HG02852 (cell line): ENCODE measurements at regions not wholly inside any gene's neighbourhood (a gene's known extent, or its start where the extent isn't known, plus 50 kb on each side); places are given as distances from the start of the nearest gene placed in this dataset.
"Not testable (repeated sequence)": the region's sequence is repeated elsewhere in the genome, so short reads cannot be mapped to it uniquely, and the experiment has no call there.

Experiments used
- ATAC-seq: cut with Tn5 transposase; IDR thresholded peaks from one replicate; pipeline ENCODE4 v1.9.1; 2021; ENCODE audit warnings: mild to moderate bottlenecking, moderate library complexity; ENCODE audit not compliant: unreplicated experiment

GRCh38 chr6:150764334-150765066 is 101.0 kb upstream of the MTHFD1L start:
- ATAC-seq: no peak

GRCh38 chr6:150765067-150765764 is 100.3 kb upstream of the MTHFD1L start:
- ATAC-seq: peak; percentile 95

DNA sequence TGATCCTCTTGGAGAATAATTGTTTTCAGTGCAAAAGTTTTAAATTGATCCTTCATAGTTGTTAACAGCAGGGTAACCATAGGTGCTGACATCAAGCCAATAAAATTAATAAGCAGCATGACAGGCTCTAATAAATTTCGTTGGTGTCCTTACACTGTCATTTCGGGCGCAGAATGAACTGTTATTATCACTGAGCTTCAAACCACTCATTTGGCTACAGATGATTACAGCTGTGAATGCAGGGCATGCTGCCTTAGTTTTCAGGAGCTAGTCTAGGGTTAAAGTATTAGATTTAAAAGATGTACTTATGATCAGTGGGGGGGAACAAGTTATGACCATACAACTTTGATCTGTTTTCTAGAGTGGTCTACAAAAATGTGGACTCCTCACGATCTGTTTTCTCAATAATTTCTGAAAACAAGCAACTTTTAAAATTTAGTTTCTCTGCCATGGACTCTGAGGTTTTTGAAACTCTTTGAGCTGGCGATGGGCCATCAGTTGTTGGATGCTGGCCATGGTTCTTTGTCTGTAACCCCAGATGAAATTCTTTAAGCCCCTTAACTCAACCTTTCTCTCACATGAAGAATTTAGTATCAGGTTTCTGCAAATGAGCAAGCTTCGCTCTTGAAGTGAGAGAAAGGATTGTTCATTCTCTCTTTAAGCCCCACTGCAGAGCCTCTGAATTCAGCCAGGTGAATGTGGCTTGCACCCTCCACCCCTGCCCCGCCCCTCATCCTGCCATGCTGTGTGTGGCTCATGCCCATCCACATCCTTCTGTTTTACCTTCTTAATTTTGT is 99.1 kb upstream of the MTHFD1L start:
- ATAC-seq: no peak

- ATAC-seq: no peak
Observed at GRCh38 chr6:150767161-150767560, 98.3 kb upstream of the MTHFD1L start.

- ATAC-seq: no peak
Observed at GRCh38 chr6:150767571-150768018, 97.9 kb upstream of the MTHFD1L start.

GRCh38 chr6:150770637-150771036 is 94.9 kb upstream of the MTHFD1L start:
- no peak for ATAC-seq

- no peak for ATAC-seq
Observed at GRCh38 chr6:150773969-150774368, 91.5 kb upstream of the MTHFD1L start.

GRCh38 chr6:150775415-150776203 is 89.9 kb upstream of the MTHFD1L start:
- no peak for ATAC-seq

DNA sequence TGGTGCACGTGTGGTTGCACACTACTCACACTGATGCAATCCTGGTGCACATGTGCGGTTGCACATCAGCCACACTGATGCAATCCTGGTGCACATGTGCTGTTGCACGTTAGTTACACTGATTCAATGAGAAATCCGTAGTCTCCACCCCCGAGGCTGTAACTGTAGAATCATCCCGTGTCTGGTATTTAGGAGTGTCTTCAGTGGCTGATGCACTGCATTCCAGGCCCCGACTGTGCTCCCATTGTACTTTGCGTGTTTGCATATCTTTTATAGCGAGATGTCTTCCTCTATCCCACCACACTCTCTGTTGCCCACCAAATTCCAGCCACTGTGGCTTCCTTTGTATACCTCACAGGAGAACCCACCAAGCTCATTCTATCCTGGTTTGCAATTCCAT is 87.8 kb upstream of the MTHFD1L start:
- no peak for ATAC-seq

DNA sequence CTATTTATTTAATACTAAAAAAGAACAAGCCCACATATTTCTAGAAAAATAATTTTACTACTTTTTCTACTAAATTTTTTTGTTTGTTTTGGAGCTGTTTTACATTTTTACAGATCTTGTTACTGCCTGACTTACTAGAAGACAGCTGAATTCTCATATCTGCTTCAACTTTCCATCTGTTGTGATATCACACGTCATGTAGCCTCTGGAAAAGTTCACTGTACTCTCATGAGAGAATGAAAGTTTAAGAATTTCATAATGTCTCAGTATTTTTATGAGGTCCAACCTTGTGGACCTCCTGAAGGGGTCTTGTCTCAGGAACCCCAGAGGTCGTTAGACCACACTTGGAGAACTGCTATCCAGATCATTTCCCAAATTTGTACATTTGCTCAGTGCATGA is 81.7 kb upstream of the MTHFD1L start:
- ATAC-seq: no peak

- ATAC-seq: no peak
Observed at GRCh38 chr6:150787429-150787828, 78.1 kb upstream of the MTHFD1L start.

- no peak for ATAC-seq
Observed at GRCh38 chr6:150788089-150788488, 77.4 kb upstream of the MTHFD1L start.

DNA sequence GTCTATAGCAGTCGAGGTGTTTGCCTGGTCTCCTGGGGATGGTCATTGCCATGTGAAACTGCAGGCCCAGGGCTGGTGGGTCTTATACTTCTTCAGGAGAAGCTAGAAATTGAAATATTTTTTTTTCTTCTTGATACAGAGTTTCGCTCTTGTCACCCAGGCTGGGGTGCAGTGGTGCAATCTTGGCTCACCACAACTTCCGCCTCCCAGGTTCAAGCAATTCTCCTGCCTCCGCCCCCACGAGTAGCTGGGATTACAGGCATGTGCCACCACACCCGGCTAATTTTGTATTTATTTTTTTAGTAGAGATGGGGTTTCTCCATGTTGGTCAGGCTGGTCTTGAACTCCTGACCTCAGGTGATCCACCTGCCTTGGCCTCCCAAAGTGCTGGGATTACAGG is 75.6 kb upstream of the MTHFD1L start:
- not testable (repeated sequence) for ATAC-seq

GRCh38 chr6:150791717-150792116 is 73.8 kb upstream of the MTHFD1L start:
- ATAC-seq: no peak

DNA sequence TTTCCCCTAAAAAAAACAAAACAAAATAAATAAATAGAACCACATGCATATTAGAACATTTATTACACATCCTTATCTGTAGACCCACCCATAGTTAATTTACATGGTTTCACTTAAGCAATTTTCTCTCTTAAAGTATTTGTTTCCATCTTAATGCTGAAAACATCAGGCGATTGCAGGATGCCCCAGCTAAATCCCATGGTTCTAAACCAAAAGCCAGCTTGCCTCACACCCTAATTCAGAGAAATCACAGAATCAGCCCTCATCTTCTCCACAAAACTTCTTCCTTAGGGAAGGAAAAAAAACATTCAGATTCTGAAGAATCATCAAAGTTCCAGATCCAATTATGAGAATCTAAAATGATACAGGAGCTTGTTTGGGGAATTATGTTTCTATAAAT is 67.6 kb upstream of the MTHFD1L start:
- no peak for ATAC-seq

DNA sequence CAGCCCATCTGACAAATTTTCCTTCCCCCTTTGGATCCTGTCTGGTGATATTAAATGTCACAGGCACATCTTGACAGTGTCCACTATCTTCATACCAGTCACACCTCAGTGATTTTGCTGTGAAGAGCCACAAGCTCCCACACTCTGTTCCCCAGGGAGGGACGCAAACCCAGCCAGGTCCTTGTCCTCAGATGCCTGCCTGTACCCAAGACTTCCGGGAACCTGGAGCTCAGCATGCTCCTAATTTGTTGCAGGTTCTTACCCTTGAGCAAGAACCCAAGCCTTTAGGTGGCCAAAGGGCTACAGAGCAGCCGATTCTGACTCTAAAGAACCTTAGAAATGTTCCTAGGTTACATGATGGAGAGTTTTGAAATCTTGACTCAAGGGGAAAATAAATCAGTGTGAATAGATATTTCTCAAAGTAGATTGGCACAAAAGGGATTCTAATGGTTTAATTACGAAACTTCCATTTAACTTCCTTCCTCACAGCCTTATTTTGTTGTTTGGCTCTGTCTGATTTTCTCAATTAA is 66.2 kb upstream of the MTHFD1L start:
- no peak for ATAC-seq

DNA sequence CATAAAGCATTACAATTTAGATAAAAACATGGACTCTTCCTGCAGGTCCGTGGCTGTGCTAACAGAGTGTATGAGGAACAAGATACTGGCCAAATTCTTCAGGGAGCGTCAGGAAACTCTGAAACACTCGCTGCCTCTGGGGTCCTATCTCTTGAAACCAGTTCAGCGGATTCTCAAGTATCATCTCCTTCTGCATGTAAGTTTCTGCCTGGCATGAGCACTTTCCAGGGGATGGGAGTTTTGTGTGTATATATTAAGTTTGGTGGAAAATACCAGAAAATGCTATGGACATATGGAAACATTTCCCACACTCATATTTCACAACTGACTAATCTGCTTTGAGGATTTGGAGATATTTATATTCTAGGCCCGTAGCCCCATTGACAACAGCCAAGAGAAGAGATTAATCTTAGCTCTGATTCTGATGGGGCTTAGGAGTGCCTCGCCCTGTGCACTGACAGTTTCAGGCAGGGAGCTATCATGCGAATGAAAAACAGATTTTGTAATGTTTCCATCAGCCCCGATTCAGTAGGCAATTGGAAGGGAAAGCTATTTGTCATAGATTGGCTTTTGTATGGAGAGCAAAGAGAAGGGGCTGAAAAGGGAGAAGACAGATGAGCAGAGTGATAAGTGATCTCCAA is 64.7 kb upstream of the MTHFD1L start:
- no peak for ATAC-seq

DNA sequence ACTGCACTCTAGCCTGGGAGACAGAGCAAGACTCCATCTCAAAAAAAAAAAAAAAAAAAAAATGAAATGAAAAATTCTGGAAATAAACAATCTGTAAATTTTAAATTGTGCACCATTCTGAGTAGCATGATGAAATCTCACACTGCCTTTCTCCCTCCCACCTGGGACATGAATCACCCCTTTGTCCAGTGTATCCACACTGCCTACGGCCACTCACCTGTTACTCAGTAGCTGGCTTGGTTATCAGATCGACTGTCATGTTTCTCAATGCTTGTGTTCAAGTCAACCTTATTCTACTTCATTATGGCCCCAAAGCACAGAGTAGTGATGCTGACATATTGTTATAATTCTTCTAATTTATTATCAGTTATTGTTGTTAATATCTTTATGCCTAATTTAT is 58.7 kb upstream of the MTHFD1L start:
- no peak for ATAC-seq

DNA sequence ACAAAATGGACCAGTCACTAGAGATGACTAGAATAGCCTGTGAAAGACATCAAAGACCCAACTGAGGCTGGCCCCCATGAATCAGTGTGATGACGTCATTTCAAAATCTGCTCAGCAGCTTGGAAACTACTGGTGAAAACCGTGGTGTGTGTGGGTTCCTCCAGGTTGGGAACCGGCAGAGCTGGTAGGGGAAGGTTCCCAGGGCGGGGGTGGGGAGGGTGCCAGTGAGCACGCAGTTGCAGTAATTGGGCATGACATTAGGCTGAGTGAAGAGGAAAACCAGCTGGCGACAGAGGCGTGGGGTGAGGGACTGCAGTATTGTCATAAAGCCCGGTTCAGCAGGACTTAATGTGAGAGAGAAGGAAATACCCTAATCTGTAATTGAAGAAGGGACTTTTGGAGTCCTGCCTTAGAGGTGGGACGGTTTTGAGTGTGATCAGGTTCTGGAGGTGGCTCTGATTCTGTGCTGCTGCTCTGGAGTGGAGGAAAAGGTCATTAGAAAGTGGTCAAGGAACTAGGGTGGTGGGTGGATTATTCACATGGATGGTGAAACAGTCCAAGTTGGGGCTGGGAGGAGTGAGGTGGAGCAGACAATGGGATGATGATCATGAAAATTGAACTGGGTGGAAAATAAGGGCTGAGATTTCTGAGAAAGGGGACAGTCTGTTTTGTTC is 52.0 kb upstream of the MTHFD1L start:
- peak; percentile 59 for ATAC-seq

DNA sequence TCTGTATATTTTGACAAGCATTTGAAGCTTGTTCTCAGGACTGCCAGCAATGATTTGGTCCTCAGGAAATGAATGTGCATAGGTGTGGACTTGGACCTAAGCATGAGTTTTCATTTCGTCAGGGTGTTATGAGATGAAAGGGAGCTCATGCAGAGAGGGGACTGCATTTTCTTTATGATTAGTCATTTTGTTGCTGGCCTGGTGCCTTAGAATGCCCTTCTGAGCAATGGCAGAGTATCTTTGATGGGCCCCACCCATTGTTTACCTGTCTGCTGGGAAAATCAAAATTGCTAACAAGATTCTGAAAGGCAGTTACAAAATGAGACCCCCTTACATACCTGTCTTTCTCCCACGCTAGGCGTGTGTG is 51.5 kb upstream of the MTHFD1L start:
- ATAC-seq: peak; percentile 69
